Ascending aorta (tissue), 2 donors: ENCODE measurements at regions not wholly inside any gene's neighbourhood (a gene's known extent, or its start where the extent isn't known, plus 50 kb on each side); places are given as distances from the start of the nearest gene placed in this dataset.

Experiments
- DNase-seq, 2 donors: peaks; one replicate each; pipeline ENCODE4 v3.0.0-alpha.2; 2019; ENCODE audit warnings: low spot score in 2 of 2
- H3K27ac ChIP-seq, 2 donors: fragments of 200-600 bp; sonication (generic); one replicate each; pipeline ENCODE4 v1.5.1; 2016 to 2017; ENCODE audit warnings: mild to moderate bottlenecking in 1 of 2
- H3K27me3 ChIP-seq: fragments of 200-600 bp; sonication (generic); one replicate; pipeline ENCODE4 v1.5.1; 2017
- H3K36me3 ChIP-seq, 2 donors: fragments of 200-600 bp; sonication (generic); one replicate each; pipeline ENCODE4 v1.5.1; 2016
- H3K4me1 ChIP-seq, 2 donors: fragments of 200-600 bp; sonication (generic); one replicate each; pipeline ENCODE4 v1.5.1; 2016 to 2017; ENCODE audit warnings: mild to moderate bottlenecking in 1 of 2
- H3K4me3 ChIP-seq, 2 donors: fragments of 200-600 bp; sonication (generic); one replicate each; pipeline ENCODE4 v1.5.1; 2016 to 2017; ENCODE audit warnings: mild to moderate bottlenecking in 1 of 2
- H3K9me3 ChIP-seq, 2 donors: fragments of 200-600 bp; sonication (generic); one replicate each; pipeline ENCODE4 v1.5.1; 2016
- intact Hi-C: fragments of 100-400 bp; cut with DNase I; formaldehyde crosslinking; loops from one replicate; pipeline ENCODE4 v1.15.1; 2023
- TF ChIP-seq, protein P1 (sequence below), 3 experiments: fragments of 200-600 bp in 2 of 3; fragments of 450-650 bp in 1 of 3; sonication (generic) in 2 of 3; IDR thresholded peaks; one replicate each; pipeline ENCODE4 v1.5.1; 2016 to 2019; ENCODE audit warnings: antibody characterized with exemption in 3 of 3, mild to moderate bottlenecking in 1 of 3, moderate library complexity in 1 of 3

DNA sequence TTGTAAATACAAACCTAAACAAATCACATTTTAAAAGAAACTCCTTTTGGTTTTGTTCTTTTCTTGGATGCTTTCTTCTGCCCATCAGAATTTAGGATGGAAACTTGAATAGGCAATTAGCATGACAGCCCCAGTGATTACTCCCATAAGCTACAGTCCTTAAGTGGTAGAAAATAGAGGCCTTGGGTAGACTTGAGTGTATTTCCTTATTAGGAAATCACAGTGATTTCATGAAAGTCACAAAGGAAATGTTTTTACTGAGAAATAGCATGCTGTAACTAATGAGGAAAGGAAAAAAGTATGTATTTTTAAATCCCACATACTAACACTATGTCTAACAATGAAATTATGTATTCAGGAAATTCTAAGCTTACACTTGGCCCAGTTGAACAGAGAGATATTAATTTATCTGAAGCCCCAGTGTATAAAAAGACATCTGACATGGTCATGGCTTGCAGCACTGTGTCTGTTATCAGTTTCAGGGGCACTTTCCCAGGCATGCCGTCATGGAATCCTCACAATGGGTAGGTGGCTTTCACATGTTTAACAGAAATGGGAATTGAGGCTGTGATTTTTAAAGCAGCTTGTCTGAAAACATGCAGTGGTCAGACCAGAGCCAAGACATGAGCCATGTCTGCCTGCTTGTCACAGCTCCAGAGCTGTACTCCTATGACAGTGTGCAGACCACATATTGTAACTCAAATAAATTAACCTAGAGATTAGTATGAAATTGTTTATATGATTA lies 79.7 kb upstream of the TRIB2 start:
- no peaks in the 10 kb centered on the region for H3K36me3 ChIP-seq
- no peak overlapping the region for H3K4me3 ChIP-seq
- intact Hi-C loops: no loop called here
- H3K4me1 ChIP-seq: peaks cover 0 to 8% of the 10 kb centered on the region in 2 donors
- TF ChIP-seq, protein P1, sequence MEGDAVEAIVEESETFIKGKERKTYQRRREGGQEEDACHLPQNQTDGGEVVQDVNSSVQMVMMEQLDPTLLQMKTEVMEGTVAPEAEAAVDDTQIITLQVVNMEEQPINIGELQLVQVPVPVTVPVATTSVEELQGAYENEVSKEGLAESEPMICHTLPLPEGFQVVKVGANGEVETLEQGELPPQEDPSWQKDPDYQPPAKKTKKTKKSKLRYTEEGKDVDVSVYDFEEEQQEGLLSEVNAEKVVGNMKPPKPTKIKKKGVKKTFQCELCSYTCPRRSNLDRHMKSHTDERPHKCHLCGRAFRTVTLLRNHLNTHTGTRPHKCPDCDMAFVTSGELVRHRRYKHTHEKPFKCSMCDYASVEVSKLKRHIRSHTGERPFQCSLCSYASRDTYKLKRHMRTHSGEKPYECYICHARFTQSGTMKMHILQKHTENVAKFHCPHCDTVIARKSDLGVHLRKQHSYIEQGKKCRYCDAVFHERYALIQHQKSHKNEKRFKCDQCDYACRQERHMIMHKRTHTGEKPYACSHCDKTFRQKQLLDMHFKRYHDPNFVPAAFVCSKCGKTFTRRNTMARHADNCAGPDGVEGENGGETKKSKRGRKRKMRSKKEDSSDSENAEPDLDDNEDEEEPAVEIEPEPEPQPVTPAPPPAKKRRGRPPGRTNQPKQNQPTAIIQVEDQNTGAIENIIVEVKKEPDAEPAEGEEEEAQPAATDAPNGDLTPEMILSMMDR (IDR thresholded peaks at IDR 0.05): no peak
- no peaks in the 10 kb centered on the region for H3K27me3 ChIP-seq
- H3K9me3 ChIP-seq: no peaks in the 10 kb centered on the region
- H3K27ac ChIP-seq: peak overlapping the region in 1 of 2 donors; percentile 35
- no peak for DNase-seq

DNA sequence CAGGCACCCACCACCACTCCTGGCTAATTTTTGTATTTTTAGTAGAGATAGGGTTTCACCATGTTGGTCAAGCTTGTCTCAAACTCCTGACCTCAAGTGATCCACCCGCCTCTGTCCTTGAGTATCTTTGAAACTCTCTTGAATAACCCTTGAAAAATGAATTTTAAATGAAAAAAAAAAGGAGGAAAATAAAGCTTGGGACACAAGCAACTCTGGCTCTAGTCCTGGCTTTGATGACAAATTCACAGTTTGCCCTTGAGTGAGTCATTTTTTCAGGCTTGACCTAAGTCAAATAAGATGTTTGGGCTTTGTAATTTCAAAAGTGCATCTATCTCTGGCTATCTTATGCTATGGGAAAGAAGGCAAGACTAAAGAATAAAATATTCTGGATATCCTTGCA lies 79.0 kb upstream of the TRIB2 start:
- intact Hi-C loops: no loop called here
- Histone ChIP-seq H3K27me3 (no peaks in the 10 kb centered on the region), H3K9me3 (no peaks in the 10 kb centered on the region), H3K27ac (no peak overlapping the region), H3K4me3 (no peak overlapping the region), H3K36me3 (no peaks in the 10 kb centered on the region), H3K4me1 (peaks cover 0 to 8% of the 10 kb centered on the region in 2 donors)
- TF ChIP-seq, protein P1 (IDR thresholded peaks at IDR 0.05): no peak
- no peak for DNase-seq

DNA sequence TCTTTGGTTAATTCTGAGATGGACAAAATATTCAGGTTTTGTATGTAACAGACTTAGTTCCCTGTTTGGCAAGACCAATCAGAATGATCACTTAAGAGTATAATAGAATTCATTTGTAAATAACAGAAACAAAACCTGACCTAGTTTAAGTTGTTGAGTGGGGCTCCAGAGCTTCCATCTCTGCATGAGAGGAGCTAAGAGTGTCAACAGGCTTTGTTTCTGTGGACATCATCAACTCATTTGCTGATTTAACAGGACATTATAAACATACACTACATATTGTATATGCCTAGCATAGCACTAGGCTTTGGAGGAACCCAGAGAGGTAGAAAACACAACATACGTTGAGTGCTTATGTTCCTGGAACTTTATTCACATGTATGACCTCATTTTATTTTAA lies 75.3 kb upstream of the TRIB2 start:
- no peaks in the 10 kb centered on the region for H3K27me3 ChIP-seq
- H3K9me3 ChIP-seq: no peaks in the 10 kb centered on the region
- H3K4me1 ChIP-seq: peaks cover 0 to 7% of the 10 kb centered on the region in 2 donors
- TF ChIP-seq, protein P1 (IDR thresholded peaks at IDR 0.05): no peak
- H3K27ac ChIP-seq: no peak overlapping the region
- intact Hi-C loops: no loop called here
- no peaks in the 10 kb centered on the region for H3K36me3 ChIP-seq
- H3K4me3 ChIP-seq: no peak overlapping the region
- DNase-seq: no peak

DNA sequence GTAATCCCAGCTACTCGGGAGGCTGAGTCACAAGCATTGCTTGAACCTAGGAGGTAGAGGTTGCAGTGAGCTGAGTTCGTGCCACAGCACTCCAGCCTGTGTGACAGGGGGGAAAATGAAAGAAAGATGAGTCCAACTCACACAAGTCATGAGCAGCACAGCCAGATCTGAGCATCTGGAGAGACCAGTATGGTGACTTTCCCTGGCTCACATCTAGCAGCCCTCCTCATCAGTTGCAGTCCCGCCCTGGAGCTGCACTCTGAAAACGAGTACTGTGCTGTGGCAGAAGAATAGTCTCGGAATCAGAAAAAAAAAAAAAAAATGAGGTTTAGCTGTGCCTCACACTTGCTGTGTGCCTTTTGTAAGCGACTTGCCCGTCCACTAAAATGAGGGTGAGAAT lies 74.4 kb upstream of the TRIB2 start:
- no peak for DNase-seq
- no peak overlapping the region for H3K27ac ChIP-seq
- no peaks in the 10 kb centered on the region for H3K36me3 ChIP-seq
- no peaks in the 10 kb centered on the region for H3K9me3 ChIP-seq
- no peak overlapping the region for H3K4me3 ChIP-seq
- H3K4me1 ChIP-seq: peaks cover 0 to under 1% of the 10 kb centered on the region in 2 donors
- TF ChIP-seq, protein P1 (IDR thresholded peaks at IDR 0.05): no peak
- no peaks in the 10 kb centered on the region for H3K27me3 ChIP-seq
- intact Hi-C loops: no loop called here

DNA sequence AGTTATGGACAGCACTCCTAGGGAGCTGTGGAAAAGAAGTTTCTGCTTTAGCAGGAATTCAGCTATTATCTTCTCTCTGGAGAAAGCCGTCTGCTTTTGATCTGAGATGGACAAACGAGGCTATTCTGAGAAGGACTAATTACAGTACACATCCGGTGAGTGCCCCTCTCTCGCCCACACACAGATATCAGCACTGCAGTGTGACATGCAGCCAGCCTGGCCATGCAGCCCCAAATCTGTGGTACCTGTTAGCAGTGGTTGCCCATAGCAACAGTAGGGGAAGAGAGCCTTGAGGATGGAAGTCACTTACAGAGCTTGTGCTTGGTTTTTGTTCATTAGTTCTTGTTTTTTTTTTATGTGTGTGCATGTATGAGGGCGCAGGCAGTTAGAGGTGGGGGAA lies 73.9 kb upstream of the TRIB2 start:
- DNase-seq: no peak
- TF ChIP-seq, protein P1 (IDR thresholded peaks at IDR 0.05): no peak
- intact Hi-C loops: no loop called here
- Histone ChIP-seq H3K4me1 (no peaks in the 10 kb centered on the region), H3K27ac (no peak overlapping the region), H3K9me3 (no peaks in the 10 kb centered on the region), H3K27me3 (no peaks in the 10 kb centered on the region), H3K36me3 (no peaks in the 10 kb centered on the region), H3K4me3 (no peak overlapping the region)
